A549 (cell line): ENCODE measurements at regions not wholly inside any gene's neighbourhood (a gene's known extent, or its start where the extent isn't known, plus 50 kb on each side); places are given as distances from the start of the nearest gene placed in this dataset.

Source experiments
- ATAC-seq, 2 experiments: fragments of 200-7000 bp in 1 of 2; fragments of >200 bp in 1 of 2; cut with Nextera tagmentation in 1 of 2; cut with Tn5 transposase in 1 of 2; 3 replicates each; pipeline versions ENCODE4 v1.8.0 to v1.9.1; 2018 to 2020; ENCODE audit warnings: mild to moderate bottlenecking in 1 of 2, moderate library complexity in 1 of 2
- CTCF ChIA-PET: fragments of 300-600 bp; sonication (Branson Sonifier 250); formaldehyde crosslinking; extraction: SDS; loops from one replicate; lab custom pipeline; 2021; ENCODE audit warnings: antibody characterized with exemption, inconsistent platforms; lab: Yijun Ruan, JAX
- POLR2A ChIA-PET: fragments of 350-600 bp; formaldehyde crosslinking; extraction: SDS; loops from one replicate; lab custom pipeline; 2021; ENCODE audit warnings: antibody characterized with exemption, inconsistent platforms; lab: Yijun Ruan, JAX
- DNase-seq, 2 experiments: peaks; one replicate each; pipeline versions ENCODE4 v3.0.0 to v3.0.0-alpha.2; 2011 to 2016; ENCODE audit warnings: low read depth in 1 of 2, low spot score in 1 of 2
- FAIRE-seq: peaks from 2 replicates; lab custom pipeline; 2011; peaks lifted over from hg19 to GRCh38; lab: Jason Lieb, UNC
- H3K27ac ChIP-seq, 2 experiments: fragments of >200 bp; sonication (Bioruptor Twin); formaldehyde crosslinking; 3 replicates each; pipeline ENCODE4 v1.5.1; 2016 to 2017
- H3K4me1 ChIP-seq: fragments of >200 bp; sonication (Bioruptor Twin); formaldehyde crosslinking; 3 replicates; pipeline ENCODE4 v1.6.1; 2016
- H3K4me2 ChIP-seq: fragments of >200 bp; sonication (Bioruptor Twin); formaldehyde crosslinking; 3 replicates; pipeline ENCODE4 v1.6.1; 2016
- H3K4me3 ChIP-seq: fragments of >200 bp; sonication (Bioruptor Twin); formaldehyde crosslinking; 3 replicates; pipeline ENCODE4 v1.5.1; 2016
- H3K9me3 ChIP-seq: fragments of >200 bp; sonication (Bioruptor Twin); formaldehyde crosslinking; 3 replicates; pipeline ENCODE4 v1.6.1; 2016
- ATOH8 ChIP-seq: fragments of 250-450 bp; sonication (Bioruptor Pico); IDR thresholded peaks from 2 replicates; pipeline ENCODE4 v1.5.0; 2020; ENCODE audit warnings: low read depth, mild to moderate bottlenecking, moderate library complexity
- BHLHE40 ChIP-seq: IDR thresholded peaks from 2 replicates; pipeline ENCODE4 v1.6.1; 2012; ENCODE audit warnings: low read depth, low read length, inconsistent platforms
- CBX2 ChIP-seq: fragments of 200-600 bp; sonication (generic); IDR thresholded peaks from 2 replicates; pipeline ENCODE4 v1.6.1; 2016; ENCODE audit warnings: low read depth, mild to moderate bottlenecking, borderline replicate concordance
- CBX8 ChIP-seq: fragments of 200-600 bp; sonication (generic); IDR thresholded peaks from 2 replicates; pipeline ENCODE4 v1.6.1; 2016
- E2F6 ChIP-seq: IDR thresholded peaks from 2 replicates; pipeline ENCODE4 v1.6.1; 2012; ENCODE audit warnings: low read depth, borderline replicate concordance
- EHMT2 ChIP-seq: fragments of 200-600 bp; sonication (generic); IDR thresholded peaks from 2 replicates; pipeline ENCODE4 v1.6.1; 2016; ENCODE audit warnings: antibody characterized with exemption, low read depth, mild to moderate bottlenecking, moderate library complexity
- ESRRA ChIP-seq: fragments of 150-350 bp; IDR thresholded peaks from 2 replicates; pipeline ENCODE4 v1.6.1; 2014; ENCODE audit warnings: mild to moderate bottlenecking, low read length, borderline replicate concordance
- FOSB ChIP-seq: fragments of 250-450 bp; sonication (Bioruptor Pico); IDR thresholded peaks from 2 replicates; pipeline ENCODE4 v1.5.0; 2020; ENCODE audit warnings: mild to moderate bottlenecking, moderate library complexity
- HEYL ChIP-seq: fragments of 250-450 bp; sonication (Bioruptor Pico); IDR thresholded peaks from 2 replicates; pipeline ENCODE4 v1.8.0; 2021; ENCODE audit warnings: mild to moderate bottlenecking, moderate library complexity
- HMGXB4 ChIP-seq: fragments of 250-450 bp; sonication (Bioruptor Pico); IDR thresholded peaks from 2 replicates; pipeline ENCODE4 v1.5.0; 2021; ENCODE audit warnings: mild to moderate bottlenecking, moderate library complexity, borderline replicate concordance
- HOXA7 ChIP-seq: fragments of 250-450 bp; sonication (Bioruptor Pico); IDR thresholded peaks from 2 replicates; pipeline ENCODE4 v1.5.0; 2020; ENCODE audit warnings: mild to moderate bottlenecking, moderate library complexity
- HOXB5 ChIP-seq: fragments of 250-450 bp; sonication (Bioruptor Pico); IDR thresholded peaks from 2 replicates; pipeline ENCODE4 v1.5.0; 2020; ENCODE audit warnings: mild to moderate bottlenecking, moderate library complexity
- JUN ChIP-seq, 2 experiments: fragments of >200 bp; sonication (Bioruptor Twin); formaldehyde crosslinking; IDR thresholded peaks; 2 replicates in 1 of 2; 3 replicates in 1 of 2; pipeline ENCODE4 v1.6.1; 2016 to 2017
- JUNB ChIP-seq: fragments of >200 bp; sonication (Bioruptor Twin); formaldehyde crosslinking; IDR thresholded peaks from 2 replicates; pipeline ENCODE4 v1.6.1; 2016
- KDM1A ChIP-seq: fragments of 200-600 bp; sonication (generic); IDR thresholded peaks from 2 replicates; pipeline ENCODE4 v1.6.1; 2016; ENCODE audit warnings: low read depth, mild to moderate bottlenecking
- NFE2L2 ChIP-seq: fragments of 150-350 bp; conservative IDR thresholded peaks from 2 replicates; pipeline ENCODE4 v1.6.1; 2014; ENCODE audit warnings: low read length
- PBX3 ChIP-seq: IDR thresholded peaks from 2 replicates; pipeline ENCODE4 v1.6.1; 2012
- POLR2A ChIP-seq: IDR thresholded peaks from 2 replicates; pipeline ENCODE4 v1.6.1; 2012; ENCODE audit warnings: mild to moderate bottlenecking, low read length
- POLR2AphosphoS2 ChIP-seq: conservative IDR thresholded peaks from 2 replicates; pipeline ENCODE4 v1.6.1; 2012; ENCODE audit warnings: low read length, improper control_type of control experiment, inconsistent platforms
- RCOR1 ChIP-seq: fragments of 150-350 bp; IDR thresholded peaks from 2 replicates; pipeline ENCODE4 v1.6.1; 2014; ENCODE audit warnings: antibody characterized with exemption, low read length, low read depth
- REST ChIP-seq: fragments of 200-600 bp; sonication (generic); IDR thresholded peaks from 2 replicates; pipeline ENCODE4 v1.6.1; 2016; ENCODE audit warnings: antibody characterized with exemption, mild to moderate bottlenecking, moderate library complexity
- RFX5 ChIP-seq: fragments of 450-650 bp; IDR thresholded peaks from 2 replicates; pipeline ENCODE4 v1.7.1; 2014; ENCODE audit warnings: antibody characterized with exemption, mild to moderate bottlenecking, moderate library complexity
- RNF2 ChIP-seq: fragments of 200-600 bp; sonication (generic); IDR thresholded peaks from 2 replicates; pipeline ENCODE4 v1.6.1; 2016; ENCODE audit warnings: low read depth, mild to moderate bottlenecking, antibody characterized with exemption, moderate library complexity, borderline replicate concordance
- SMC3 ChIP-seq: fragments of >200 bp; sonication (Bioruptor Twin); formaldehyde crosslinking; IDR thresholded peaks from 3 replicates; pipeline ENCODE4 v1.6.1; 2018; ENCODE audit warnings: inconsistent platforms
- SREBF2 ChIP-seq: fragments of 450-650 bp; IDR thresholded peaks from 2 replicates; pipeline ENCODE4 v1.6.1; 2014; ENCODE audit warnings: mild to moderate bottlenecking, moderate library complexity
- TFCP2L1 ChIP-seq: fragments of 250-450 bp; sonication (Bioruptor Pico); IDR thresholded peaks from 2 replicates; pipeline ENCODE4 v1.5.0; 2021; ENCODE audit warnings: mild to moderate bottlenecking
- ZC3H11A ChIP-seq: fragments of 450-650 bp; IDR thresholded peaks from 2 replicates; pipeline ENCODE4 v1.6.1; 2014; ENCODE audit warnings: antibody characterized with exemption, mild to moderate bottlenecking
- ZFP36 ChIP-seq: fragments of 450-650 bp; IDR thresholded peaks from 2 replicates; pipeline ENCODE4 v1.6.1; 2014; ENCODE audit warnings: borderline replicate concordance; ENCODE audit not compliant: partially characterized antibody
- ZNF302 ChIP-seq: fragments of 250-450 bp; sonication (Bioruptor Pico); IDR thresholded peaks from 2 replicates; pipeline ENCODE4 v1.9.0; 2021; ENCODE audit warnings: inconsistent platforms, mild to moderate bottlenecking, moderate library complexity
- WGBS: methylation state at CpG from one replicate; pipeline ENCODE4 v1.1.6; 2017; ENCODE audit errors: missing lambda C conversion rate; 5-methylcytosine and 5-hydroxymethylcytosine counted together

- DNase-seq (no peak), ATAC-seq (no peak), FAIRE-seq (no peak)
- Histone ChIP-seq H3K4me2 (no peak overlapping the region), H3K4me3 (no peak overlapping the region), H3K27ac (no peak overlapping the region), H3K9me3 (no peaks in the 10 kb centered on the region), H3K4me1 (no peaks in the 10 kb centered on the region)
- ChIA-PET CTCF (no interaction called here), POLR2A (no interaction called here)
- no peak for TF ChIP-seq ZFP36
- TF ChIP-seq TFCP2L1 (CRISPR knock-in tag) = no peak
- no peak for TF ChIP-seq NFE2L2
- no peak for TF ChIP-seq E2F6
- TF ChIP-seq RFX5 = no peak
- no peak for TF ChIP-seq ESRRA
- no peak for TF ChIP-seq ATOH8
- TF ChIP-seq CBX8 = no peak
- no peak for TF ChIP-seq CBX2
- TF ChIP-seq SREBF2 = no peak
- no peak for TF ChIP-seq JUN (IDR thresholded peaks at IDR 0.05)
- TF ChIP-seq HEYL = no peak
- no peak for TF ChIP-seq REST
- no peak for TF ChIP-seq POLR2A
- no peak for TF ChIP-seq PBX3
- no peak for TF ChIP-seq RNF2
- TF ChIP-seq KDM1A = no peak
- no peak for TF ChIP-seq HOXA7
- TF ChIP-seq EHMT2 = no peak
- no peak for TF ChIP-seq FOSB (CRISPR knock-in tag)
- 0% methylated on average over 1 of the region's 1 CpG for WGBS
These were observed 228.0 kb downstream of the CD109 start for GRCh38 chr6:73923905-73924485.

GRCh38 chr6:73903155-73903554, 207.2 kb downstream of the CD109 start:
- WGBS = no CpG with 5 or more reads among the region's 14 CpGs
- ChIA-PET CTCF (no interaction called here), POLR2A (no interaction called here)
- Histone ChIP-seq H3K27ac (no peak overlapping the region), H3K4me1 (no peaks in the 10 kb centered on the region), H3K4me3 (no peak overlapping the region), H3K4me2 (no peak overlapping the region), H3K9me3 (no peaks in the 10 kb centered on the region)
- TF ChIP-seq ZC3H11A (no peak), RCOR1 (no peak), HOXB5 (no peak), CBX8 (no peak), JUNB (no peak), SMC3 (no peak), POLR2AphosphoS2 (no peak), ZNF302 (no peak), HMGXB4 (CRISPR knock-in tag) (no peak), BHLHE40 (no peak), ZFP36 (no peak), ESRRA (no peak), CBX2 (no peak)
- FAIRE-seq = no peak
- no peak for DNase-seq
- no peak for ATAC-seq
